HEK293 (cell line): ENCODE measurements at regions not wholly inside any gene's neighbourhood (a gene's known extent, or its start where the extent isn't known, plus 50 kb on each side); places are given as distances from the start of the nearest gene placed in this dataset.

Experiments used
- CTCF ChIA-PET: fragments of 350-600 bp; formaldehyde crosslinking; extraction: SDS; loops from one replicate; lab custom pipeline; 2021; ENCODE audit warnings: antibody characterized with exemption; lab: Yijun Ruan, JAX
- POLR2A ChIA-PET: fragments of 300-600 bp; formaldehyde crosslinking; extraction: SDS; loops from one replicate; lab custom pipeline; 2020; ENCODE audit warnings: antibody characterized with exemption, inconsistent platforms; lab: Yijun Ruan, JAX
- H3K27ac ChIP-seq: fragments of 200-500 bp; sonication (Bioruptor generic); 2 replicates; pipeline ENCODE4 v1.5.1; 2014; ENCODE audit warnings: low read depth, low read length, control low read depth, inconsistent platforms; ENCODE audit errors: extremely low read depth
- H3K36me3 ChIP-seq, 2 experiments: fragments of 200-500 bp in 1 of 2; sonication (Bioruptor generic) in 1 of 2; 1 replicate in 1 of 2; 2 replicates in 1 of 2; pipeline ENCODE4 v1.5.1; 2014 to 2017; ENCODE audit warnings: inconsistent platforms in 2 of 2, low read length in 2 of 2; ENCODE audit not compliant: control insufficient read depth in 2 of 2, insufficient read depth in 1 of 2
- H3K4me1 ChIP-seq: fragments of 200-500 bp; sonication (Bioruptor generic); 2 replicates; pipeline ENCODE4 v1.5.1; 2014; ENCODE audit warnings: mild to moderate bottlenecking, low read length, inconsistent platforms; ENCODE audit not compliant: control insufficient read depth, insufficient read depth
- H3K4me3 ChIP-seq: 2 replicates; pipeline ENCODE4 v1.5.1; 2011; ENCODE audit warnings: low read depth, mild to moderate bottlenecking, control low read depth, low read length, moderate library complexity
- H3K9me3 ChIP-seq: fragments of 200-500 bp; sonication (Bioruptor generic); 2 replicates; pipeline ENCODE4 v1.5.1; 2014; ENCODE audit warnings: low read depth, low read length, inconsistent platforms; ENCODE audit not compliant: control insufficient read depth, insufficient read depth
- BCL11A ChIP-seq: fragments of 450-650 bp; formaldehyde crosslinking; IDR thresholded peaks from 2 replicates; pipeline ENCODE4 v1.5.1; 2016; ENCODE audit warnings: low read depth, missing biosample characterization, missing genetic modification characterization
- EGR2 ChIP-seq: fragments of 450-650 bp; formaldehyde crosslinking; IDR thresholded peaks from 2 replicates; pipeline ENCODE4 v1.5.1; 2016; ENCODE audit warnings: low read depth, missing biosample characterization, missing genetic modification characterization
- MYNN ChIP-seq: fragments of 450-650 bp; formaldehyde crosslinking; IDR thresholded peaks from 2 replicates; pipeline ENCODE4 v1.5.1; 2016; ENCODE audit warnings: missing biosample characterization, missing genetic modification characterization, borderline replicate concordance
- OSR2 ChIP-seq: fragments of 450-650 bp; formaldehyde crosslinking; IDR thresholded peaks from 2 replicates; pipeline ENCODE4 v1.5.1; 2016; ENCODE audit warnings: missing biosample characterization, missing genetic modification characterization
- SP3 ChIP-seq: fragments of 450-650 bp; formaldehyde crosslinking; IDR thresholded peaks from 2 replicates; pipeline ENCODE4 v1.5.1; 2016; ENCODE audit warnings: missing biosample characterization, missing genetic modification characterization
- TCF7L2 ChIP-seq: IDR thresholded peaks from 2 replicates; pipeline ENCODE4 v1.6.1; 2011; ENCODE audit warnings: low read depth, mild to moderate bottlenecking, inconsistent platforms, low read length, moderate library complexity, borderline replicate concordance
- ZBTB17 ChIP-seq: fragments of 450-650 bp; formaldehyde crosslinking; IDR thresholded peaks from 2 replicates; pipeline ENCODE4 v1.5.1; 2016; ENCODE audit warnings: missing biosample characterization, missing genetic modification characterization
- ZNF202 ChIP-seq: fragments of 450-650 bp; formaldehyde crosslinking; IDR thresholded peaks from 2 replicates; pipeline ENCODE4 v1.5.1; 2016; ENCODE audit warnings: missing biosample characterization, missing genetic modification characterization, borderline replicate concordance
- ZNF214 ChIP-seq: fragments of 450-650 bp; formaldehyde crosslinking; IDR thresholded peaks from 2 replicates; pipeline ENCODE4 v1.5.1; 2017; ENCODE audit warnings: missing biosample characterization, mild to moderate bottlenecking, missing genetic modification characterization, borderline replicate concordance
- ZNF341 ChIP-seq: fragments of 450-650 bp; formaldehyde crosslinking; IDR thresholded peaks from 2 replicates; pipeline ENCODE4; 2016; ENCODE audit warnings: low read depth, missing biosample characterization, missing genetic modification characterization
- ZNF404 ChIP-seq: fragments of 450-650 bp; formaldehyde crosslinking; IDR thresholded peaks from 2 replicates; pipeline ENCODE4 v1.5.1; 2017; ENCODE audit warnings: missing biosample characterization, missing genetic modification characterization
- ZNF416 ChIP-seq: fragments of 450-650 bp; formaldehyde crosslinking; IDR thresholded peaks from 2 replicates; pipeline ENCODE4 v1.5.1; 2016; ENCODE audit warnings: missing biosample characterization, missing genetic modification characterization
- ZNF521 ChIP-seq: fragments of 450-650 bp; formaldehyde crosslinking; IDR thresholded peaks from 2 replicates; pipeline ENCODE4 v1.5.1; 2017; ENCODE audit warnings: missing biosample characterization, mild to moderate bottlenecking, missing genetic modification characterization
- ZNF596 ChIP-seq: fragments of 450-650 bp; IDR thresholded peaks from 2 replicates; pipeline ENCODE4 v1.5.0; 2018; ENCODE audit warnings: missing biosample characterization, mild to moderate bottlenecking, missing genetic modification characterization, moderate library complexity
- ZNF626 ChIP-seq: fragments of 450-650 bp; sonication (Bioruptor Pico); formaldehyde crosslinking; IDR thresholded peaks from 2 replicates; pipeline ENCODE4 v1.5.1; 2018; ENCODE audit warnings: missing biosample characterization, missing genetic modification characterization, inconsistent platforms
- ZNF677 ChIP-seq: fragments of 450-650 bp; IDR thresholded peaks from 2 replicates; pipeline ENCODE4 v1.5.0; 2018; ENCODE audit warnings: missing biosample characterization, mild to moderate bottlenecking, missing genetic modification characterization, moderate library complexity
- ZNF707 ChIP-seq: fragments of 450-650 bp; formaldehyde crosslinking; IDR thresholded peaks from 2 replicates; pipeline ENCODE4 v1.5.1; 2016; ENCODE audit warnings: missing biosample characterization, missing genetic modification characterization
- TF ChIP-seq, protein P1 (sequence below): fragments of 450-650 bp; formaldehyde crosslinking; IDR thresholded peaks from 2 replicates; pipeline ENCODE4 v1.5.1; 2017; ENCODE audit warnings: missing biosample characterization, missing genetic modification characterization
- TF ChIP-seq, protein P2 (sequence below): fragments of 450-650 bp; formaldehyde crosslinking; IDR thresholded peaks from 2 replicates; pipeline ENCODE4 v1.5.1; 2016; ENCODE audit warnings: missing biosample characterization, missing genetic modification characterization
- TF ChIP-seq, protein P3 (sequence below): fragments of 450-650 bp; formaldehyde crosslinking; IDR thresholded peaks from 2 replicates; pipeline ENCODE4 v1.5.1; 2016; ENCODE audit warnings: missing biosample characterization, missing genetic modification characterization, borderline replicate concordance
- TF ChIP-seq, protein P4 (sequence below): fragments of 450-650 bp; formaldehyde crosslinking; IDR thresholded peaks from 2 replicates; pipeline ENCODE4 v1.5.1; 2016; ENCODE audit warnings: missing biosample characterization, missing genetic modification characterization
- TF ChIP-seq, protein P5 (sequence below): fragments of 450-650 bp; formaldehyde crosslinking; IDR thresholded peaks from 2 replicates; pipeline ENCODE4 v1.5.1; 2017; ENCODE audit warnings: missing biosample characterization, mild to moderate bottlenecking, missing genetic modification characterization, moderate library complexity
- TF ChIP-seq, protein P6 (sequence below): fragments of 450-650 bp; formaldehyde crosslinking; IDR thresholded peaks from 2 replicates; pipeline ENCODE4 v1.5.1; 2017; ENCODE audit warnings: missing biosample characterization, missing genetic modification characterization
- TF ChIP-seq, protein P7 (sequence below): fragments of 450-650 bp; formaldehyde crosslinking; IDR thresholded peaks from 2 replicates; pipeline ENCODE4 v1.5.1; 2016; ENCODE audit warnings: missing biosample characterization, missing genetic modification characterization

DNA sequence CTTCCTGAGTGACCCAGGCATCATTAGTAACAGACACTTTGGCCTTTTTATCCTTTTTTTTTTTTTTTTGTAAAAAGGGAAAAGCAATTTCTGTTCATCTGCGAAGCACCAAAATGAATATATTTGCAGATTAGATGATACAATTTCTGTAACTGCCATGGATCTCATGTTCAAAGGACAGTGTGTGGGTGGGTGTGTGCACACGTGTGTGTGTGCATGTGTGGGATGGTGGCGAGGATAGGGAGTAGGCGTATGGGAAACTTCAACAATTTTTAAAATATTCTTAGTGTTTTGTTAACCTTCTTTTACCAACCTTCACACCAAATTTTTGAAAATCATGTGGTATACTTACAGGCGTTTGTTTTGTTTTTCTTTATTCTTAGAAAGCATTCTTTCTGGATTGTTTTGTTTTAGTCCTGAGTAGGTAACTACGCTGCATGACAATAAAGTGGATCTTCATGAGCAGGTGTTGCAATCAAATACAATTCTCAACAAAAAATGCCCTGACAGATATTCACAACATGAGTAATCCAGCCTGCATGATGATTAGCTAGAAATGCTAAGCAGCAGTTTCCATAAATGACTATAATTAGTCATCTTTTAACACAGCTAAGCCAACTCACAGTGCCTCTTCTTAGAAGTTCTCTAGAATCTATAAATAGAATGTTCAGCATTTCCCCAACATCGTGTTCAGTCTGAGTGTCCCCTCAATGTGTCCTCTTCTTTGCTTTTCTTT is 53.5 kb upstream of the RMDN2 start (continued):
- TF ChIP-seq, protein P1, sequence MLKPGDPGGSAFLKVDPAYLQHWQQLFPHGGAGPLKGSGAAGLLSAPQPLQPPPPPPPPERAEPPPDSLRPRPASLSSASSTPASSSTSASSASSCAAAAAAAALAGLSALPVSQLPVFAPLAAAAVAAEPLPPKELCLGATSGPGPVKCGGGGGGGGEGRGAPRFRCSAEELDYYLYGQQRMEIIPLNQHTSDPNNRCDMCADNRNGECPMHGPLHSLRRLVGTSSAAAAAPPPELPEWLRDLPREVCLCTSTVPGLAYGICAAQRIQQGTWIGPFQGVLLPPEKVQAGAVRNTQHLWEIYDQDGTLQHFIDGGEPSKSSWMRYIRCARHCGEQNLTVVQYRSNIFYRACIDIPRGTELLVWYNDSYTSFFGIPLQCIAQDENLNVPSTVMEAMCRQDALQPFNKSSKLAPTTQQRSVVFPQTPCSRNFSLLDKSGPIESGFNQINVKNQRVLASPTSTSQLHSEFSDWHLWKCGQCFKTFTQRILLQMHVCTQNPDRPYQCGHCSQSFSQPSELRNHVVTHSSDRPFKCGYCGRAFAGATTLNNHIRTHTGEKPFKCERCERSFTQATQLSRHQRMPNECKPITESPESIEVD (tag by site-specific recombination), result no peak
- TF ChIP-seq EGR2 (tag by site-specific recombination), result peak; percentile 46; the same call in 1 of the 2 replicates
- no peak for TF ChIP-seq ZNF626 (tag by site-specific recombination)
- no peak for TF ChIP-seq ZNF707 (tag by site-specific recombination)
- no peak for TF ChIP-seq ZNF404

DNA sequence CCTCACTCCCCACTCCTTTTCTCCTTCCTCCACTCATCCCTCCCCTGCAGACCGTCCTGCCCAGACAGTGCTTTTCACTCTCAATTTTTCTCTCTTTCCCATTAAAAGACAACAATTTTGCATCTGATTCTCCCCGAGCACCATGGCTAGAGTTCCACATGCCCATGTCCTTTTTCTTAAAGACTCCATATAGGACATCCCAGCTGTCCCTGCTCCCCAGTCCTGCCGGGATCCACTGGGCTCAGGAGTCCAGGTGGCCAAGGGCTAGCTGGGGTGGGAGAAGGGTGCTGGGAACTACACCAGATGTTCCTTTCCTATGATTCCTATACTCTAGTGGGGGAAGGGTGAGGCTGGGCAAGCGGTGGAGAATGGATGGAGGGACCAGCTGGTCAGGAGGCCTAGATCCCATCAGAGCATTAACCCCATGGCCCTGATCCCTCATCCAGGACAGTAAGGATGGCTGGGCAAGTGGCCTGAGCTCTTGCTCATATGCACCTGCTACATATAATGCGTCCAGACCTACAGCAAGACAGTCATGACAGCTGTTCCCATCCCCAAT is 52.8 kb upstream of the RMDN2 start:
- TF ChIP-seq MYNN (tag by site-specific recombination) (no peak), TCF7L2 (no peak), ZNF677 (tag by site-specific recombination) (no peak), ZNF202 (tag by site-specific recombination) (no peak), ZNF416 (no peak), ZBTB17 (tag by site-specific recombination) (no peak), SP3 (tag by site-specific recombination) (no peak), ZNF341 (no peak), ZNF521 (no peak), ZNF596 (tag by site-specific recombination) (no peak), OSR2 (tag by site-specific recombination) (no peak), ZNF214 (tag by site-specific recombination) (no peak), BCL11A (tag by site-specific recombination) (no peak)
- TF ChIP-seq, protein P2, sequence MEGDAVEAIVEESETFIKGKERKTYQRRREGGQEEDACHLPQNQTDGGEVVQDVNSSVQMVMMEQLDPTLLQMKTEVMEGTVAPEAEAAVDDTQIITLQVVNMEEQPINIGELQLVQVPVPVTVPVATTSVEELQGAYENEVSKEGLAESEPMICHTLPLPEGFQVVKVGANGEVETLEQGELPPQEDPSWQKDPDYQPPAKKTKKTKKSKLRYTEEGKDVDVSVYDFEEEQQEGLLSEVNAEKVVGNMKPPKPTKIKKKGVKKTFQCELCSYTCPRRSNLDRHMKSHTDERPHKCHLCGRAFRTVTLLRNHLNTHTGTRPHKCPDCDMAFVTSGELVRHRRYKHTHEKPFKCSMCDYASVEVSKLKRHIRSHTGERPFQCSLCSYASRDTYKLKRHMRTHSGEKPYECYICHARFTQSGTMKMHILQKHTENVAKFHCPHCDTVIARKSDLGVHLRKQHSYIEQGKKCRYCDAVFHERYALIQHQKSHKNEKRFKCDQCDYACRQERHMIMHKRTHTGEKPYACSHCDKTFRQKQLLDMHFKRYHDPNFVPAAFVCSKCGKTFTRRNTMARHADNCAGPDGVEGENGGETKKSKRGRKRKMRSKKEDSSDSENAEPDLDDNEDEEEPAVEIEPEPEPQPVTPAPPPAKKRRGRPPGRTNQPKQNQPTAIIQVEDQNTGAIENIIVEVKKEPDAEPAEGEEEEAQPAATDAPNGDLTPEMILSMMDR (tag by site-specific recombination), result no peak
- TF ChIP-seq, protein P3, sequence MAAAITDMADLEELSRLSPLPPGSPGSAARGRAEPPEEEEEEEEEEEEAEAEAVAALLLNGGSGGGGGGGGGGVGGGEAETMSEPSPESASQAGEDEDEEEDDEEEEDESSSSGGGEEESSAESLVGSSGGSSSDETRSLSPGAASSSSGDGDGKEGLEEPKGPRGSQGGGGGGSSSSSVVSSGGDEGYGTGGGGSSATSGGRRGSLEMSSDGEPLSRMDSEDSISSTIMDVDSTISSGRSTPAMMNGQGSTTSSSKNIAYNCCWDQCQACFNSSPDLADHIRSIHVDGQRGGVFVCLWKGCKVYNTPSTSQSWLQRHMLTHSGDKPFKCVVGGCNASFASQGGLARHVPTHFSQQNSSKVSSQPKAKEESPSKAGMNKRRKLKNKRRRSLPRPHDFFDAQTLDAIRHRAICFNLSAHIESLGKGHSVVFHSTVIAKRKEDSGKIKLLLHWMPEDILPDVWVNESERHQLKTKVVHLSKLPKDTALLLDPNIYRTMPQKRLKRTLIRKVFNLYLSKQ (tag by site-specific recombination), result no peak
- TF ChIP-seq, protein P4, sequence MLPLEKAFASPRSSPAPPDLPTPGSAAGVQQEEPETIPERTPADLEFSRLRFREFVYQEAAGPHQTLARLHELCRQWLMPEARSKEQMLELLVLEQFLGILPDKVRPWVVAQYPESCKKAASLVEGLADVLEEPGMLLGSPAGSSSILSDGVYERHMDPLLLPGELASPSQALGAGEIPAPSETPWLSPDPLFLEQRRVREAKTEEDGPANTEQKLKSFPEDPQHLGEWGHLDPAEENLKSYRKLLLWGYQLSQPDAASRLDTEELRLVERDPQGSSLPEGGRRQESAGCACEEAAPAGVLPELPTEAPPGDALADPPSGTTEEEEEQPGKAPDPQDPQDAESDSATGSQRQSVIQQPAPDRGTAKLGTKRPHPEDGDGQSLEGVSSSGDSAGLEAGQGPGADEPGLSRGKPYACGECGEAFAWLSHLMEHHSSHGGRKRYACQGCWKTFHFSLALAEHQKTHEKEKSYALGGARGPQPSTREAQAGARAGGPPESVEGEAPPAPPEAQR, result no peak
- TF ChIP-seq, protein P5, sequence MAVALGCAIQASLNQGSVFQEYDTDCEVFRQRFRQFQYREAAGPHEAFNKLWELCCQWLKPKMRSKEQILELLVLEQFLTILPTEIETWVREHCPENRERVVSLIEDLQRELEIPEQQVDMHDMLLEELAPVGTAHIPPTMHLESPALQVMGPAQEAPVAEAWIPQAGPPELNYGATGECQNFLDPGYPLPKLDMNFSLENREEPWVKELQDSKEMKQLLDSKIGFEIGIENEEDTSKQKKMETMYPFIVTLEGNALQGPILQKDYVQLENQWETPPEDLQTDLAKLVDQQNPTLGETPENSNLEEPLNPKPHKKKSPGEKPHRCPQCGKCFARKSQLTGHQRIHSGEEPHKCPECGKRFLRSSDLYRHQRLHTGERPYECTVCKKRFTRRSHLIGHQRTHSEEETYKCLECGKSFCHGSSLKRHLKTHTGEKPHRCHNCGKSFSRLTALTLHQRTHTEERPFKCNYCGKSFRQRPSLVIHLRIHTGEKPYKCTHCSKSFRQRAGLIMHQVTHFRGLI (tag by site-specific recombination), result no peak
- TF ChIP-seq, protein P6, sequence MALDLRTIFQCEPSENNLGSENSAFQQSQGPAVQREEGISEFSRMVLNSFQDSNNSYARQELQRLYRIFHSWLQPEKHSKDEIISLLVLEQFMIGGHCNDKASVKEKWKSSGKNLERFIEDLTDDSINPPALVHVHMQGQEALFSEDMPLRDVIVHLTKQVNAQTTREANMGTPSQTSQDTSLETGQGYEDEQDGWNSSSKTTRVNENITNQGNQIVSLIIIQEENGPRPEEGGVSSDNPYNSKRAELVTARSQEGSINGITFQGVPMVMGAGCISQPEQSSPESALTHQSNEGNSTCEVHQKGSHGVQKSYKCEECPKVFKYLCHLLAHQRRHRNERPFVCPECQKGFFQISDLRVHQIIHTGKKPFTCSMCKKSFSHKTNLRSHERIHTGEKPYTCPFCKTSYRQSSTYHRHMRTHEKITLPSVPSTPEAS (tag by site-specific recombination), result no peak
- TF ChIP-seq, protein P7, sequence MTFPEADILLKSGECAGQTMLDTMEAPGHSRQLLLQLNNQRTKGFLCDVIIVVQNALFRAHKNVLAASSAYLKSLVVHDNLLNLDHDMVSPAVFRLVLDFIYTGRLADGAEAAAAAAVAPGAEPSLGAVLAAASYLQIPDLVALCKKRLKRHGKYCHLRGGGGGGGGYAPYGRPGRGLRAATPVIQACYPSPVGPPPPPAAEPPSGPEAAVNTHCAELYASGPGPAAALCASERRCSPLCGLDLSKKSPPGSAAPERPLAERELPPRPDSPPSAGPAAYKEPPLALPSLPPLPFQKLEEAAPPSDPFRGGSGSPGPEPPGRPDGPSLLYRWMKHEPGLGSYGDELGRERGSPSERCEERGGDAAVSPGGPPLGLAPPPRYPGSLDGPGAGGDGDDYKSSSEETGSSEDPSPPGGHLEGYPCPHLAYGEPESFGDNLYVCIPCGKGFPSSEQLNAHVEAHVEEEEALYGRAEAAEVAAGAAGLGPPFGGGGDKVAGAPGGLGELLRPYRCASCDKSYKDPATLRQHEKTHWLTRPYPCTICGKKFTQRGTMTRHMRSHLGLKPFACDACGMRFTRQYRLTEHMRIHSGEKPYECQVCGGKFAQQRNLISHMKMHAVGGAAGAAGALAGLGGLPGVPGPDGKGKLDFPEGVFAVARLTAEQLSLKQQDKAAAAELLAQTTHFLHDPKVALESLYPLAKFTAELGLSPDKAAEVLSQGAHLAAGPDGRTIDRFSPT, result no peak
- ChIA-PET CTCF (interaction anchor here (0.6 to 8.3 kb wide), 6 partner anchors 47 to 536 kb away, joined by 3 to 122 read pairs (median 3); no protein-coding TSS in a partner anchor), POLR2A (interaction anchor here (1.0 kb wide), 1 partner anchor 12 kb away, joined by 3 read pairs; no protein-coding TSS in a partner anchor)
- no peaks in the 10 kb centered on the region for H3K9me3 ChIP-seq
- H3K4me3 ChIP-seq, result no peak overlapping the region
- no peaks in the 10 kb centered on the region for H3K4me1 ChIP-seq
- H3K36me3 ChIP-seq, result no peaks in the 10 kb centered on the region
- H3K27ac ChIP-seq, result no peak overlapping the region
